HL-60 (cell line): ENCODE measurements at regions not wholly inside any gene's neighbourhood (a gene's known extent, or its start where the extent isn't known, plus 50 kb on each side); places are given as distances from the start of the nearest gene placed in this dataset.

Experiments used
- POLR2AphosphoS5 ChIP-seq: IDR thresholded peaks from 2 replicates; pipeline ENCODE4 v1.6.1; 2012; ENCODE audit warnings: low read depth
- SPI1 ChIP-seq: IDR thresholded peaks from 2 replicates; pipeline ENCODE4 v1.6.1; 2012; ENCODE audit warnings: low read depth, mild to moderate bottlenecking, borderline replicate concordance
- TF ChIP-seq, protein P1 (sequence below): IDR thresholded peaks from one replicate; pipeline ENCODE4 v1.5.1; 2011; ENCODE audit warnings: low read length, control low read depth, inconsistent platforms; ENCODE audit not compliant: insufficient read depth

DNA sequence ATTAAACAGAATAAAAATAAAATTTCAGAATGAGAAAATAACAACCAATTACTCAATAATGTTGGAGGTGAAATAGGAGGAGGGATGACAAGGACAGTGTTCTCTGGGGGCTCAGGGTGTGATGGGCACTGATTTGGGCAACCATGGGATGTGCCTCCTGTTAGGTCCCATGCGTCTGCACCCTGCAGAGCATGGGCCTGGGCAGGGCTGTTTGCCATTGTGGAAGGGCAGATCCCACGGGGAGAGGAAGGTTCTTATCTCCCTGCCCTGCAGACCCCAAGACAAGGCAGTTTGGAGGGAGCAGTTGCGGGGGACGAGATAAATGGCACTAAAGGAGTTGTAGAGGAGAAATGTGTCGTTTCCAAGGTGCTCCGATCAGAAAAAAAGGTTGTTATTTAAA is 206.3 kb downstream of the THBS2 start:
- TF ChIP-seq, protein P1, sequence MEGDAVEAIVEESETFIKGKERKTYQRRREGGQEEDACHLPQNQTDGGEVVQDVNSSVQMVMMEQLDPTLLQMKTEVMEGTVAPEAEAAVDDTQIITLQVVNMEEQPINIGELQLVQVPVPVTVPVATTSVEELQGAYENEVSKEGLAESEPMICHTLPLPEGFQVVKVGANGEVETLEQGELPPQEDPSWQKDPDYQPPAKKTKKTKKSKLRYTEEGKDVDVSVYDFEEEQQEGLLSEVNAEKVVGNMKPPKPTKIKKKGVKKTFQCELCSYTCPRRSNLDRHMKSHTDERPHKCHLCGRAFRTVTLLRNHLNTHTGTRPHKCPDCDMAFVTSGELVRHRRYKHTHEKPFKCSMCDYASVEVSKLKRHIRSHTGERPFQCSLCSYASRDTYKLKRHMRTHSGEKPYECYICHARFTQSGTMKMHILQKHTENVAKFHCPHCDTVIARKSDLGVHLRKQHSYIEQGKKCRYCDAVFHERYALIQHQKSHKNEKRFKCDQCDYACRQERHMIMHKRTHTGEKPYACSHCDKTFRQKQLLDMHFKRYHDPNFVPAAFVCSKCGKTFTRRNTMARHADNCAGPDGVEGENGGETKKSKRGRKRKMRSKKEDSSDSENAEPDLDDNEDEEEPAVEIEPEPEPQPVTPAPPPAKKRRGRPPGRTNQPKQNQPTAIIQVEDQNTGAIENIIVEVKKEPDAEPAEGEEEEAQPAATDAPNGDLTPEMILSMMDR: no peak
- TF ChIP-seq POLR2AphosphoS5 (no peak), SPI1 (no peak)
